A673 (cell line): ENCODE measurements at regions not wholly inside any gene's neighbourhood (a gene's known extent, or its start where the extent isn't known, plus 50 kb on each side); places are given as distances from the start of the nearest gene placed in this dataset.

Source experiments
- BruUV-seq: library from RNA; stranded (reverse); fragments of 400-500 nt; replicated peaks from 2 replicates; lab custom pipeline; 2021; lab: Mats Ljungman, UMichigan
- CTCF ChIA-PET: fragments of 300-600 bp; sonication (Branson Sonifier 250); formaldehyde crosslinking; loops from one replicate; lab custom pipeline; 2022; ENCODE audit warnings: antibody characterized with exemption; lab: Charles Lee
- POLR2A ChIA-PET: fragments of 300-600 bp; sonication (Branson Sonifier 250); formaldehyde crosslinking; loops from one replicate; lab custom pipeline; 2022; ENCODE audit warnings: antibody characterized with exemption; ENCODE audit not compliant: low non-redundant PET; lab: Charles Lee
- DNase-seq: peaks from one replicate; pipeline ENCODE4 v3.0.0-alpha.2; 2015; ENCODE audit warnings: low spot score
- H3K27ac ChIP-seq: fragments of 200-600 bp; sonication (generic); 2 replicates; pipeline ENCODE4 v1.5.1; 2016; ENCODE audit warnings: mixed run types, low read depth, mild to moderate bottlenecking, mixed read lengths, antibody characterized with exemption, low read length; ENCODE audit not compliant: poor library complexity, severe bottlenecking
- H3K27me3 ChIP-seq: fragments of 200-600 bp; sonication (generic); replicated peaks from 2 replicates; pipeline ENCODE4 v1.6.1; 2017; ENCODE audit warnings: mixed run types, low read depth, mild to moderate bottlenecking, mixed read lengths, antibody characterized with exemption, low read length; ENCODE audit not compliant: insufficient read depth, poor library complexity
- H3K36me3 ChIP-seq: fragments of 200-600 bp; sonication (generic); 2 replicates; pipeline ENCODE4 v1.6.1; 2016; ENCODE audit warnings: mixed run types, mild to moderate bottlenecking, mixed read lengths, antibody characterized with exemption, low read length; ENCODE audit not compliant: insufficient read depth, poor library complexity, severe bottlenecking
- H3K4me1 ChIP-seq: fragments of 200-600 bp; sonication (generic); 2 replicates; pipeline ENCODE4 v1.6.1; 2017; ENCODE audit warnings: mixed run types, mild to moderate bottlenecking, mixed read lengths, antibody characterized with exemption, low read length; ENCODE audit not compliant: insufficient read depth, poor library complexity, severe bottlenecking
- H3K4me3 ChIP-seq: fragments of 200-600 bp; sonication (generic); 2 replicates; pipeline ENCODE4 v1.5.1; 2016; ENCODE audit warnings: low read depth, mixed run types, mild to moderate bottlenecking, mixed read lengths, low read length; ENCODE audit not compliant: poor library complexity, severe bottlenecking
- H3K9me3 ChIP-seq: fragments of 200-600 bp; sonication (generic); 2 replicates; pipeline ENCODE4 v1.6.1; 2016; ENCODE audit warnings: mixed run types, low read depth, mild to moderate bottlenecking, mixed read lengths, antibody characterized with exemption, low read length; ENCODE audit not compliant: poor library complexity, severe bottlenecking
- EZH2 ChIP-seq: fragments of 200-600 bp; sonication (generic); IDR thresholded peaks from 2 replicates; pipeline ENCODE4 v1.6.1; 2017; ENCODE audit warnings: borderline replicate concordance, low read depth, mild to moderate bottlenecking, mixed read lengths, antibody characterized with exemption, low read length; ENCODE audit not compliant: poor library complexity, severe bottlenecking
- intact Hi-C: fragments of 100-400 bp; cut with micrococcal nuclease; formaldehyde crosslinking; loops from one replicate; pipeline ENCODE4 v1.10.0; 2022; ENCODE audit not compliant: unreplicated experiment
- TF ChIP-seq, protein P1 (sequence below): fragments of 300-800, 200-600 bp; sonication (generic); conservative IDR thresholded peaks from 2 replicates; pipeline ENCODE4 v1.5.1; 2017; ENCODE audit warnings: low read depth, mild to moderate bottlenecking, antibody characterized with exemption, low read length, moderate library complexity, mixed read lengths

DNA sequence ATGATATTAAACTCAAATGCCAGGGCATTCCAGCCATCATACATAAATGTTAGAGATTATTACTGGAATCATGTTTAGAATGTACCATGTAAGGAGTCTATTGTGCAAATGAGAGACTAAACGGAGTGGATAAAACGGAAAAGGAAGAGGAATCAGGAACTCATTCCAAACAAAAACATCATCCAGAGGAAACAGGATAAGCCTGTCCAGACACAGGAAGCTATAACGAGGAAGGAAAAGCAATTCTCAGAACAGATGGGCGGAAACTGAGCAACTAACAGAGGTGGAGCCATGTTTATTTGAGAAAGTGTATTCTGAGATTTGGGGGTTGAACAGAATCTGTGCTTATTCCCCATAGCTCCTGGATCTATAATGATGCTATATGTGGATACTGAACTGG, 52.3 kb upstream of the TRIM24 start:
- ChIA-PET POLR2A (no interaction called here), CTCF (no interaction called here)
- BruUV-seq, result no TSS peak
- TF ChIP-seq, protein P1, sequence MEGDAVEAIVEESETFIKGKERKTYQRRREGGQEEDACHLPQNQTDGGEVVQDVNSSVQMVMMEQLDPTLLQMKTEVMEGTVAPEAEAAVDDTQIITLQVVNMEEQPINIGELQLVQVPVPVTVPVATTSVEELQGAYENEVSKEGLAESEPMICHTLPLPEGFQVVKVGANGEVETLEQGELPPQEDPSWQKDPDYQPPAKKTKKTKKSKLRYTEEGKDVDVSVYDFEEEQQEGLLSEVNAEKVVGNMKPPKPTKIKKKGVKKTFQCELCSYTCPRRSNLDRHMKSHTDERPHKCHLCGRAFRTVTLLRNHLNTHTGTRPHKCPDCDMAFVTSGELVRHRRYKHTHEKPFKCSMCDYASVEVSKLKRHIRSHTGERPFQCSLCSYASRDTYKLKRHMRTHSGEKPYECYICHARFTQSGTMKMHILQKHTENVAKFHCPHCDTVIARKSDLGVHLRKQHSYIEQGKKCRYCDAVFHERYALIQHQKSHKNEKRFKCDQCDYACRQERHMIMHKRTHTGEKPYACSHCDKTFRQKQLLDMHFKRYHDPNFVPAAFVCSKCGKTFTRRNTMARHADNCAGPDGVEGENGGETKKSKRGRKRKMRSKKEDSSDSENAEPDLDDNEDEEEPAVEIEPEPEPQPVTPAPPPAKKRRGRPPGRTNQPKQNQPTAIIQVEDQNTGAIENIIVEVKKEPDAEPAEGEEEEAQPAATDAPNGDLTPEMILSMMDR, result no peak
- no peak for TF ChIP-seq EZH2
- Histone ChIP-seq H3K36me3 (no peaks in the 10 kb centered on the region), H3K4me3 (no peak overlapping the region), H3K4me1 (peaks cover 15% of the 10 kb centered on the region), H3K27me3 (no peaks in the 10 kb centered on the region), H3K9me3 (no peaks in the 10 kb centered on the region), H3K27ac (no peak overlapping the region)
- peak; percentile 13 for DNase-seq
- intact Hi-C loops, result no loop called here
